KMS-11 (cell line): ENCODE measurements at regions not wholly inside any gene's neighbourhood (a gene's known extent, or its start where the extent isn't known, plus 50 kb on each side); places are given as distances from the start of the nearest gene placed in this dataset.
"Not testable (repeated sequence)": the region's sequence is repeated elsewhere in the genome, so short reads cannot be mapped to it uniquely, and the experiment has no call there.

Experiments
- H2AFZ ChIP-seq: fragments of 200-600 bp; sonication (generic); 2 replicates; pipeline ENCODE4 v1.6.1; 2016; ENCODE audit warnings: antibody characterized with exemption, mixed run types, low read depth
- H3K27ac ChIP-seq: fragments of 200-600 bp; sonication (generic); 2 replicates; pipeline ENCODE4 v1.6.1; 2016; ENCODE audit warnings: mild to moderate bottlenecking, mixed run types
- H3K27me3 ChIP-seq: fragments of 200-600 bp; sonication (generic); 2 replicates; pipeline ENCODE4 v1.6.1; 2017; ENCODE audit warnings: mild to moderate bottlenecking, low read depth, mixed run types, moderate library complexity; ENCODE audit not compliant: insufficient read depth
- H3K36me3 ChIP-seq: fragments of 200-600 bp; sonication (generic); 2 replicates; pipeline ENCODE4 v1.6.1; 2017; ENCODE audit warnings: mild to moderate bottlenecking, mixed run types; ENCODE audit not compliant: insufficient read depth
- H3K4me1 ChIP-seq: fragments of 200-600 bp; sonication (generic); 2 replicates; pipeline ENCODE4 v1.6.1; 2016; ENCODE audit warnings: mild to moderate bottlenecking, low read depth, mixed run types; ENCODE audit not compliant: poor library complexity, severe bottlenecking
- H3K4me2 ChIP-seq: fragments of 200-600 bp; sonication (generic); 2 replicates; pipeline ENCODE4 v1.7.0; 2016; ENCODE audit warnings: mild to moderate bottlenecking, mixed run types
- H3K4me3 ChIP-seq: fragments of 200-600 bp; sonication (generic); IDR thresholded peaks from 2 replicates; pipeline ENCODE4 v1.6.1; 2017; ENCODE audit warnings: low read depth, low read length, mixed read lengths; ENCODE audit not compliant: insufficient read depth
- H3K79me2 ChIP-seq: fragments of 200-600 bp; sonication (generic); 2 replicates; pipeline ENCODE4 v1.6.1; 2016; ENCODE audit warnings: low read depth, mixed run types; ENCODE audit not compliant: insufficient read depth
- H3K9ac ChIP-seq: fragments of 200-600 bp; sonication (generic); 2 replicates; pipeline ENCODE4 v1.6.1; 2016; ENCODE audit warnings: mild to moderate bottlenecking, mixed run types
- H4K20me1 ChIP-seq: fragments of 200-600 bp; sonication (generic); 2 replicates; pipeline ENCODE4 v1.6.1; 2016; ENCODE audit warnings: mild to moderate bottlenecking, mixed run types; ENCODE audit not compliant: insufficient read depth

- H3K9ac ChIP-seq, H3K4me2 ChIP-seq, H3K27ac ChIP-seq, H3K36me3 ChIP-seq, H3K27me3 ChIP-seq, H3K79me2 ChIP-seq, H3K4me1 ChIP-seq, H3K4me3 ChIP-seq, H4K20me1 ChIP-seq, H2AFZ ChIP-seq: not testable (repeated sequence)
These were observed 143.0 kb downstream of the ATP6V0E2 start for GRCh38 chr7:150016651-150017189.

DNA sequence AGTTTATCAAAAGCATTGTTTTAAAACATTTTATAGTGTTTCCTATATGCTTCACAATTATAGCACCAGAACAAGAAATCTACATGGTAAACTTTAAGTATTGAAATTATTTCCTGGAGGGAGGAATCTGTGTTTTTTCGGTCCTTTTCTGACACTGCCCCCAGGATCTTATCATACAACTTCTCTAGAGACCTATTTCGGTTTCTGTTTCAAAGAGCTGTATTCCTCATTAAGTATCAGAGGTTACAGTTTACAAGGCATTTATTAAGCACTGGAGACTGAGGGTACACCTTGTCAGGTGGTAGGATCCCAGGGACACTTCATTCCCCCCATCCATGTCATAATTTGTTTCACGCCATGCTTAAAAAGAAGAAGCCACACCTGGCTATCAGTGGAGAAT is 146.4 kb downstream of the ATP6V0E2 start:
- not testable (repeated sequence) for H3K4me1 ChIP-seq, H2AFZ ChIP-seq, H3K4me2 ChIP-seq, H3K27ac ChIP-seq, H3K9ac ChIP-seq, H3K36me3 ChIP-seq, H3K79me2 ChIP-seq, H4K20me1 ChIP-seq, H3K27me3 ChIP-seq, H3K4me3 ChIP-seq

- H3K27me3 ChIP-seq, H3K79me2 ChIP-seq, H4K20me1 ChIP-seq, H3K4me2 ChIP-seq, H3K27ac ChIP-seq, H3K9ac ChIP-seq, H3K36me3 ChIP-seq, H3K4me1 ChIP-seq, H3K4me3 ChIP-seq, H2AFZ ChIP-seq: not testable (repeated sequence)
These were observed 151.1 kb downstream of the ATP6V0E2 start for GRCh38 chr7:150024550-150025490.

GRCh38 chr7:150025802-150026201 is 152.0 kb downstream of the ATP6V0E2 start:
- H3K9ac ChIP-seq, H3K27me3 ChIP-seq, H3K4me2 ChIP-seq, H3K4me3 ChIP-seq, H2AFZ ChIP-seq, H4K20me1 ChIP-seq, H3K4me1 ChIP-seq, H3K36me3 ChIP-seq, H3K79me2 ChIP-seq, H3K27ac ChIP-seq: not testable (repeated sequence)

- not testable (repeated sequence) for H3K4me3 ChIP-seq, H3K9ac ChIP-seq, H2AFZ ChIP-seq, H3K27ac ChIP-seq, H3K27me3 ChIP-seq, H3K4me1 ChIP-seq, H3K4me2 ChIP-seq, H4K20me1 ChIP-seq, H3K79me2 ChIP-seq, H3K36me3 ChIP-seq
These were observed 154.7 kb downstream of the ATP6V0E2 start for GRCh38 chr7:150028344-150029012.

GRCh38 chr7:150029013-150029389 is 155.2 kb downstream of the ATP6V0E2 start:
- not testable (repeated sequence) for H4K20me1 ChIP-seq, H3K4me2 ChIP-seq, H3K36me3 ChIP-seq, H2AFZ ChIP-seq, H3K4me3 ChIP-seq, H3K9ac ChIP-seq, H3K27me3 ChIP-seq, H3K4me1 ChIP-seq, H3K79me2 ChIP-seq, H3K27ac ChIP-seq

DNA sequence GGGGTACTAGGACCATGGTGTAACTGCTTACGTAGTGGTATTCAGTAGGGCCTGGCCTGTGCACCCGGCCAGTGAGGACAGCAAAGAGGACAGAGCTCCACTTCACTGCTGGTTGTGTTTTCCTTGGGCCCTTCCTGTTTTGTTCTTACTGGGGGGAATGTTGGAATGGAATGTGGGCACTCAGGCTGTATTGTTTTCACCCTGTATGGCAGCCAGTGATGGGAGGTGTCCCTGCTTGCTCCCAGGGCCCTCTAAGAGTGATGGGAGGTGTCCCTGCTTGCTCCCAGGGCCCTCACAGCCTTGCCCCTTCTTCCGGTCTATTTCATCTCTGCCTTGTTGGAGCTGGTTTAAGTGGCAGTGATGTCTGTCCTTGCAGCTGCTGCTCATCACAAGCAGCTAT is 158.0 kb downstream of the ATP6V0E2 start:
- H3K36me3 ChIP-seq, H3K4me2 ChIP-seq, H3K27ac ChIP-seq, H2AFZ ChIP-seq, H3K4me1 ChIP-seq, H3K79me2 ChIP-seq, H4K20me1 ChIP-seq, H3K27me3 ChIP-seq, H3K4me3 ChIP-seq, H3K9ac ChIP-seq: not testable (repeated sequence)

DNA sequence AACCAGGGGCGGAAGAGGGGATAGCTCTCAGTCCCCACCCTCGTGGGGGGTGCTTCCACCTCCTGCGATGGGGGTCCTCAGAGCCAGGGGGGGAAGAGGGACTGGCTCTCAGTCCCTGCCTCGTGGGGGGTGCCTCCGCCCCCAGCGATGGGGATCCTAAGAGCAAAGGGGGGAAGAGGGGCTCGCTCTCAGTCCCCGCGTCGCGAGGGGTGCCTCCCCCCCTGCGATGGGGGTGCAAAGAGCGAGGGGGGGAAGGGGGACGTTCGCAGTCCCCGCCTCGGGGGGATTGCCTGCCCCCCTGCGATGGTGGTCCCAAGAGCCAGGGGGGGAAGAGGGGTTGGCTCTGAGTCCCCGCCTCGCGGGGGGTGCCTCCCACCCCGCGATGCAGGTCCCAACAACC is 159.9 kb downstream of the ATP6V0E2 start:
- not testable (repeated sequence) for H3K9ac ChIP-seq, H3K36me3 ChIP-seq, H3K27ac ChIP-seq, H3K4me3 ChIP-seq, H3K4me2 ChIP-seq, H2AFZ ChIP-seq, H3K79me2 ChIP-seq, H3K4me1 ChIP-seq, H3K27me3 ChIP-seq, H4K20me1 ChIP-seq

- H3K27ac ChIP-seq, H3K4me1 ChIP-seq, H3K36me3 ChIP-seq, H3K27me3 ChIP-seq, H3K79me2 ChIP-seq, H3K4me2 ChIP-seq, H2AFZ ChIP-seq, H3K4me3 ChIP-seq, H4K20me1 ChIP-seq, H3K9ac ChIP-seq: not testable (repeated sequence)
These were observed 162.0 kb downstream of the ATP6V0E2 start for GRCh38 chr7:150035769-150036168.

GRCh38 chr7:150039061-150039460 is 165.3 kb downstream of the ATP6V0E2 start:
- not testable (repeated sequence) for H4K20me1 ChIP-seq, H3K27me3 ChIP-seq, H2AFZ ChIP-seq, H3K4me1 ChIP-seq, H3K27ac ChIP-seq, H3K4me3 ChIP-seq, H3K36me3 ChIP-seq, H3K4me2 ChIP-seq, H3K79me2 ChIP-seq, H3K9ac ChIP-seq
